HG03432 (cell line): ENCODE measurements at regions not wholly inside any gene's neighbourhood (a gene's known extent, or its start where the extent isn't known, plus 50 kb on each side); places are given as distances from the start of the nearest gene placed in this dataset.
"Not testable (repeated sequence)": the region's sequence is repeated elsewhere in the genome, so short reads cannot be mapped to it uniquely, and the experiment has no call there.

Experiments used
- ATAC-seq: cut with Tn5 transposase; IDR thresholded peaks from one replicate; pipeline ENCODE4 v1.9.1; 2021; ENCODE audit warnings: mild to moderate bottlenecking, moderate library complexity; ENCODE audit not compliant: unreplicated experiment

DNA sequence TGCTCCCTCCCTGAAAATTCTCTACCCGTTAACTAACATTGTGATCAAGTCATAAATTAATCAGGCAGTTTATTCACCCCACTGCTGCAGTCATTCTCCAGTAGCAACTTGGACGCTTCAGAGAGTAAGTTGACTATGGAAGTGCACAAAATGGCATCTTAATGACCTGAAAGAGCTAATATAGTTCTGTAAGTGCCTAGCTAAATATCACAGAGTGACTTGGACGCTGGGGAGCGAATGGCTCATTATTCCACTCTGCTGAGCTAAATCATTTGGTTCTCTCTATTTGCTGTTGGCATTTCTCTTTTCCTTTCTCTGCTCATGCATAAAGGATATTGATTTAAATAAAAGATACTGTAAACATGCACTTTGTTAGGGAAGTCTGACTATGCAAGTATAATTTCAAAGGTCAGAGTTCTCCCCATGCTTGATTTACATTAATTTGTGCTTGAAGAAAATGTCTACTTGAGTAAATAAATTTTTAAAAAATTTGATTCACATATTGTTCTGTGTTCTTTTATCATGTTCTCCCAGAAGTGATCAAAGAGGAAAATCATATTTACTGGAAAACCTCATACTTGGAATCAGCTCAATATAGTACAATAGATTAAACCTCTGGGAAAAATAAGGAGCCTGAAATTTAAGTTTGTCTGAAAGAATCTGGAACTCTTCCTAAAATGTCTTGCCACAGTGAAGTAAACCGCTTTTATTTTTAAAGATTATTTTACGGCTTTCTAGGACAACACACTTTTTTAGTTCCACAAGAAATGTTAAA lies 169.5 kb upstream of the HAPLN1 start:
- no peak for ATAC-seq

DNA sequence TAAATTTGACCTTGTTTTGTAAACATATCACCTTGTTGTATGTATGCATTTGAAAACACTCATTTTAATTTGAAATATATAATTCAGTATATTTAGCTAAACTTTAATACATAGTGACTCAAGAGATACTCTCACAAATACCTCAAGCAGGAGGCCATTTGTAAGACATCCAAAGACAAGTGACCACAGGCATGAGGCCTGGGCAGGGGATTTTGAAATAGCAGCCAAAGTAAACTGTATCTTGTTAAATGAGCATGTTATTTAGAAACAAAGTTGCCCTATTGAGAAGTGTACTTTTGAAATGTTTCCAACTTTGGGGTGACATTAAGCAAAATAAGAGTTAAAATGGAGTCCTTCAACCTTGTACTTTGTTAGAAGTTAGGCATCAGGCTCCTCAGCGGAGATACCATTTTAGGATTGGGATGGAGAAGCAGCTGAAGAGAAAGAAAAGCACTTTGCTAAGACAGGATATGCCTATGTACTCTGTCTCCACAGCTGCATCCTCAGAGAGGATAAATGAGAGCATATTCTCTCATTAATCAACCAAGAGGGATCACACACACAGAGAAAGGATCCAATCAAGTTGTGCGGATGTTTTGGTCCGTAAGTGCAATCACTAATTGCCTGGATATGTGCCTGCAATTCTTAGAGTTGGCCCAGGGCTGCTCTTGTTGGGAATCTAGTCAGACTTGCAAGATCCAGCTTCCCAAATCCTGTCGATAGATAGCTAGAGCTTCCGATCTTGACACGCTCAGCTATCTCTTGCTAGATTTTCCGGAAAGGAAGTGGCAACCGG lies 157.5 kb upstream of the HAPLN1 start:
- ATAC-seq, result no peak

DNA sequence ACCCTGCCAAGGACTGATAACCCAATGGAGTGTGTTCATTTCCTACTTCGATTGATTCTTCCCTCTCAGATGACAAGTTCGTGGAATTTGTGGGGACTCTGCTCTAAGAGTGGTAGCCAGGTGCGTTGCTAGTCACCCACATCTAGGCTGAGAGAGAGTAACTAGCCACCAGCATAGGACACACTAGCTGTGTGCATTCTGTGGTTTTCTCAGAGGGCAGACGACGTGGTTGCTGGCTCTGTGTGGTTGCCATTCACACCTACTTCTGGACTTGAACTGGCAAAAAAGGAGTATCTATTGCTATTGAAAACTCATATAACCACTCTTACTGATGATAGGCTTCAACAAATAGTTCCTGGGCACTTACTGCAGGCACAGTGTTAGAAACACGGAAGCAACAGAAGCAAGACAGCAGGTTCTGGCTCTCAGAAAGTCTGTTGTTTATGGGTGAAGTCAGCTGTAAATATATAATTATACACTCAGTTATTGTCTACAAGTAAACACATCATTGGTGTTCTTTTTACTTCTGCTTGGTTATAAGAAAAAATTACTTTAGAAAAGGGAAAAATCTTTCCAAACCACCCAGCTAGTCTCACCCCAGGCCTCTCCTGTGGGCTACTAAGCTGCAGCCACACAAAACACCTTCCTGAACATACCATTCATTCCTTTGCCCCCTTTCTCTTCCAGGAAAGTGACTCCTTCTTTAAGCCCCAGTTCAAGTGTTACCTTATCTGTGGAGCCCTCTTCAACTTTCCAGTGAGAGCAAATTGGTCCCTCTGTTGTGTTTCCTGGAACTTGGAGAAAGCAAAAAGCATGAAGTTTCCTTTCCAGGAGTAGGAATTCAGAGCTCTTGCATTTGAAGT lies 151.1 kb upstream of the HAPLN1 start:
- no peak for ATAC-seq

DNA sequence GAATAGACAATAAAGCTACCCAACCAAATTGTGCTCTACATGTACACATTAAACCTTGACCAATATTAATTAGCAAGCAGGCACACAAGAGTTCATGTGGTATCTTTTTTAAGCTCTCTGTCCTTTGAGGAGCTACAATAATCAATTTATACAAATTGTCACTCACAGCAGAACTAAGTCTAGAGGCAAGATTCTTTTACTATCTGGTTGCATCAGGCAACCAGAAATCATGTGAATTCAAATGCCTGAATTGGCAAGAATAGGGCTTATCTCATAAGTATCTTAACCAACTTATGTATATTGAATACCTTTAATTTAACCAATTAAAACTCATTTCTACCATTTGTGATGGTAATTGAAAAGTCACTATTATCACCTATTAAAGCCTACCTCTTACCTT lies 145.5 kb upstream of the HAPLN1 start:
- no peak for ATAC-seq

DNA sequence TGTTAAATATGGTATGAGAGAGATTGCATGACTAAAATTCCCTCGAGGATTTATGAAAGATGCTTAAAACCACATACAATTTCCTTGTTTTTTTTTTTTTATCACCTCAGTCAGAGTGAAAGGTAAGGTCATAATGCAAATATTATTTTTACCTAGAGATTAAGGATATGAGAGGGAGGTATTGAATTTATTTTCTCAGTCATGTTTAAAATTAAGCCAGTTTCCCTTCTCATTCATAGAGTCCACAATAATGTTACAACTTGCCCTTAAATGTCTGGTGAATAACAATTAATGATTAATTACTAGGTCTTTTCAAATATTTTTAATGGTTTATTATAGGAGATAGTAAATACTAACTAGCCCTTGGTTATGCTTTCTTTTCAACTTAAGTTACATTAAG lies 144.9 kb upstream of the HAPLN1 start:
- ATAC-seq, result no peak

DNA sequence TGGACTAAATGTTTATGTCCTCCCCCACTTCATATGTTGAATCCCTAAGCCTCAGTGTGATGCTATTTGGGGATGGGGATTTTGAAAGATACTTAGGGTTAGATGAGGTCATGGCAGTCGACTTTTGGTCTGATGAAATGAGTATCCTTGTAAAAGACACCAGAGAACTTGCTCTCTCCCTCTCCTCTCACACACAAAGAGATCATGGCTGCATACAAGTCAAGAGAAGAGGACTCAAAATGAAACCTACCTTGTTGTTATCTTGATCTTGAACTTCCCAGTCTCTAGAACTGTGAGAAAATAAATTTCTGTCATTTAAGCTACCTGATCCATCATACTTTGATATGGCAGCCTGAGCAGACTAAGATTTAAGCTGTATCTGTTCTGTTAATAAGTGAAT lies 144.0 kb upstream of the HAPLN1 start:
- peak; percentile 65 for ATAC-seq

DNA sequence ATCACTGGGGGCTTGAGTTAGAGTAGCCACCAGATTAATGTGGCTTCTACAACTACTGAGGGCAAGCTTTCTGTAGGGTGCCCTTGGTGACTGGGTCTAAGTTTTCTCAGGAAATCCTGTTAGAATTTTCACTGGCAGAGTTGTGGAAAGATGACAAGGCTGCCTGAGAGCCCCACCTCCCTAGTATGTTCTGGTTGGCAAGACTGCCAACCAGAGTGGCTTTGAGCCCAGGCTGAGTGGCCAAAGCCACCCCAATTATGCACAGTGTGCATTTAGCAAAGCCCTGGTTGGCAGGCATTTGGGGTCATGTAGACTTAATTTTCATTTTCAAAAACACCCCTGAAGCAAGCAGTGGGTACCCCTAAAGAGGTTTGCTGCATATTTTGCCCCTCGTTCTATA lies 136.7 kb upstream of the HAPLN1 start:
- no peak for ATAC-seq

DNA sequence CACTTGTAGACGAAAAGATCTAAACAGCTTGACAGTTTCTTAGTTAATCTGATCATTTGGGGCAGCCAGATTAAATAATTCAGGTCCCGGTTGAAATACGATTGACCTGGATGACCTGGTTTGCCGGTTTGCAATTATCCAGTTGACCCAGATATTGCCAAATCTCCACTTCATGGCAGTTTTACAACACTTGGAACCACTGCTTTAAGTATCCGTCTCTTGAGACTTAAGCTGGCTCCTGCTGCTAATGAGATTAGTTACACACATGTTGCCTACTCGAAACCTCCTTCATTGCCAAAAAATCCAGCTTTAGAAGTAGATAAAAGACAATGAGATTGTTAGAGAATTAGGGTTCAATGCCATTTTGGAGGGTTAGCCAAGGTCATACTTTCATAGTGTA lies 136.2 kb upstream of the HAPLN1 start:
- no peak for ATAC-seq

DNA sequence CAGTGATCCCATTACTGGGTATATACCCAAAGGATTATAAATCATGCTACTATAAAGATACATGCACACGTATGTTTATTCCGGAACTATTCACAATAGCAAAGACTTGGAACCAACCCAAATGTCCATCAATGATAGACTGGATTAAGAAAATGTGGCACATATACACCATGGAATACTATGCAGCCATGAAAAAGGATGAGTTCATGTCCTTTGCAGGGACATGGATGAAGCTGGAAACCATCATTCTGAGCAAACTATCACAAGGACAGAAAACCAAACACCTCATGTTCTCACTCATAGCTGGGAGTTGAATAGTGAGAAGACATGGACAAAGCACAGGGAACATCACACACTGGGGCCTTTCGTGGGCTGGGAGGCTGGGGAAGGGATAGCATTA lies 129.8 kb upstream of the HAPLN1 start:
- ATAC-seq, result not testable (repeated sequence)

DNA sequence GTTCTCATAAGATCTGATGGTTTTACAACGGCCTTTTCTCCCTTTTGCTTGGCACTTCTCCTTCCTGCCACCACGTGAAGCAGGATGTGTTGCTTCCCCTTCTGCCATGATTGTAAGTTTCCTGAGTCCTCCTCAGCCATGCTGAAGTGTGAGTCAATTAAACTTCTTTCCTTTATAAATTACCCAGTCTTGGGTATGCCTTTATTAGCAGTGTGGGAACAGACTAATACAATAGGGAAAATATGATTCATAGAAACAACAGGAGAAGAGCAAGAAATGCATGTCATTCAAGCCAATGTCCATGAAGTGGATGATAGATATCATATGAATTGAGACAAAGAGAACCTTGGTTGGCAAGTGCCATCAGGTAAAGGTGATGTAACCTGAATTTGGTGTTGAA lies 128.3 kb upstream of the HAPLN1 start:
- no peak for ATAC-seq

DNA sequence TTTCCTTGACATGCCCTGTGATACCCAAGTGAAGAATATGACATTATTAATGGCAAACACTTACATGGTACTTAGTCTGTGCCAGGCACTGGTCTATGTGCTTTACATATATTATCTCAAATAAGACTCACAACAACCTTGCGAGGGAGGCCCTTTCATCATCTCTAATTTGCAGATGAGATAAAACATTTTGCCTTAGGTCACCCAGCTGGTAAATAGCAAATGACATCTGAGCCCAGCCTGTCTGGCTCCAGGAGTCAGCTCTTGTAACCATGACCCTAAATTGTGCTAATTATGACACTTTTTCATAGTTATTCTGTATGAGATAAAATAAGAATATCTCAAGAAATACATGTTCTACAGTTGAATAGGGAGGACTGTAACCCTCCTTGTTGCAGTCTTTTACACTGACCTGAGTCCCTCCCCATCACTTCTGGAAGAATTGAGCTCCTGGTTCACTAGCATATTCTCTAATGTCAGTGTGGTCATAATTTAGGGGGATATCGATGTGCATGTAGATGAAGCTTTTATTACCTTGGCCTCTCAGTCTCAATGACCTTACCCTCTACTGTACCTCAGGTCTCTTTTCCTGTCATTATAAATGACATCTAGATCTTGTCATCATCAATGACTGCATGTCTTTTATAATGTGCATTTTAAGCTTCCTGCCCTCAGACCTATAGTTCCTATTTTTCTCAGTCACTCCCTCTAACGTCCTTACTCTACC lies 126.1 kb upstream of the HAPLN1 start:
- no peak for ATAC-seq

DNA sequence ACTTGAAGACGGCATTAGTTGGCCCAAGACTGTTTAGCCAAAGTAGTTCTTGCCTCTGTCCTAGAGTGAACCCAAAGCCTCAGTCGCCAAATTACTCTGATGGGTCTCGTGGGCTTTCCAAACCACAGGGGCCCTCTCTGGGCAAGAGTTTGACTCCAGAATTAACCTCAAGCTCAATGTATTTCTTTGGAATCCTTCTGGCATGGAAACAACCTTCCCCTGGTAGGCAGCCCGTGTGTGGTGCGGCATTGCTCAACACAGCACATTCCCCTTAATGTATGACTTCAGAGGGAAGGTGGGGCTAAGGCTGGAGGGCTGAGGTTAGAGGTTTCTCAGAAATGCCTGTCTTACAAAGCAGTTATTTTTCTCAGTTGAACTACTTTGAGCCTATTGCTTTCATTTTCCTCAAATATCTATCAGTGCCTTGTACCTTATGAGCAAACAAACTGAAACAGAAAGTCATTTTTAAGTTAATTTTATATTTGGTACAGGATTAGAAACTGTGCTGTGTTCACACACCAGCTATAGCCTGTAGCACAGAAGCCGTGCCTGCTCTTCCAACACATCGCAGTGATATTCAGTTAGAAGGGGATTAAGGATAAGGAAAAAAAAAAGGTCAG lies 123.9 kb upstream of the HAPLN1 start:
- peak; percentile 97 for ATAC-seq

DNA sequence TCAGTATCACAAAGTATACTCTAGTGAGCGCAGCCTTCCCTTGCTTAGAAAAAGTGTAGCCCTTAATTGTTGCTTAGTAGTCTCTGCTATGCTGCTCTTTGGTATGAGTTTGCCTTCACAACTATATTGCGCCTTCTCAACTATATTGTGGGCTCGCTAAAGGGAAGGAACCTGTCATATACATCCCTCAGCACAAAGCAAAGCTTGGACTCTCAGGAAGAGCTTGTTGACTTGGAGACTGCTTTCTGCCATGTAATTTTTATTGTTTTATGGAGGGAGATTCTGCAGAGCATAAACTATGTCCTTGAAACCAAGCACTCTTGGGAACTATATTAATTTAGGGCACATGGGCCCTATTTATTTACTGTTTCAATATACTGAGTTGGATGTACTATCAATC lies 119.1 kb upstream of the HAPLN1 start:
- ATAC-seq, result no peak

DNA sequence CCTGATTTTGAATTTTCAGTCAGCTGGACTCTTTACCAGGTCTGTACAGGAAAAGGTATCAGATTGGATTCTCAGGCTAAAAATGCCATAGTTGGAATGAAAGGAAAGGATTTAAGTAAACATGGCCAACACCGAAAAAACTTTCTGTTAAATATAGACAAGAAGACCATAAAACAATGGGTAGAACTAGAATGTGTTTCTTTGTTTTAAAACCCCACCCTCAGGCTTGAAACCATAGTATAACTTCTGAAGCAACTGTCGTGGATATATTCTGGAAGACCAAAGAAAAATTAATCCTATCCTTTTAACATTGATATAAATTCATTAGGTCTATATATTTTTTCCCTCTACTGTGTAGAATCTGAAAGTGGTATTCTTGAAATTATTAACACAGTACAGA lies 118.6 kb upstream of the HAPLN1 start:
- no peak for ATAC-seq

DNA sequence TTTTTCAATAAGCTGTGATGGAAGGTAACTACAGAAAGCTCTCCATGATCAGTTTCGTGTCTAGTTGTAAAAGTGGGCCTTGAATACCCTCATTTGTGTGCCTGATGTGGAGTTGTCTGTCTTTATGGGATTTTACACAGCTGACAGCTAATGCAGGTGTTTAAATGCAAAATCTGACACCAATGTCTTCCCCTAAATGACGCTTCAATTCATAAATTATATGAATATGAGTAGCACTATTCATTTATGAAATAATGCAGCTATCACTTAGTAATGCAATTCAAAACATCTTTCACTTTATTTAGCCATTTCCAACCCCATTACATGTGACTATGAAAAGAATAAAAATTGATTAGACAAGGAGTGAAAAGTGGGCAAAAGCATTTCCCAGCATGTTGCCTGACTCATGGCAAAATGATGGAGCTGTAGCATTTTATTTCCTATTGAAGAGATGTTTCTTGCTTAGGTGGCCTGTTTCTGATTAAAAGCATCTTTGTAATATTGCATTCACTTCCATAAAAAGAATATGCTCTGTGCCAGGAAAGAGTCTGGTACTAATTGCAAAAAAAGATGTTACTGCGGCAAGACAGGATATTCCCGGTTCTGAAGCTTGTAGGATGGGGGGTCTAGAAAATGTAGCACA lies 116.7 kb upstream of the HAPLN1 start:
- no peak for ATAC-seq

DNA sequence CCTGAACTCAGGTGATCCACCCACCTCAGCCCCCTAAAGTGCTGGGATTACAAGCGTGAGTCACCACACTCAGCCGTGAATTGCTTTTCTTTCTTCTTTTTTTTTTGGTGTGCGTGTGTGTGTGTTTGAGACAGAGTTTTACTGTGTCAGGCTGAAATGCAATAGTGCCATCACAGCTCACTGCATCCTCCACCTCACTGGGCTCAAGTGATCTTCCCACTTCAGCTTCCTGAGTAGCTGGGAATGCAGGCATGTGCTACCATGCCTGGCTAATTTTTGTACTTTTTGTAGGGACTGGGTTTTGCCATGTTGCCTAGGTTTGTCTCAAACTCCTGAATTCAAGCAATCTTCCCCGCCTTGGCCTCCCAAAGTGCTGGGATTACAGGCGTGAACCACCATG lies 113.7 kb upstream of the HAPLN1 start:
- no peak for ATAC-seq

DNA sequence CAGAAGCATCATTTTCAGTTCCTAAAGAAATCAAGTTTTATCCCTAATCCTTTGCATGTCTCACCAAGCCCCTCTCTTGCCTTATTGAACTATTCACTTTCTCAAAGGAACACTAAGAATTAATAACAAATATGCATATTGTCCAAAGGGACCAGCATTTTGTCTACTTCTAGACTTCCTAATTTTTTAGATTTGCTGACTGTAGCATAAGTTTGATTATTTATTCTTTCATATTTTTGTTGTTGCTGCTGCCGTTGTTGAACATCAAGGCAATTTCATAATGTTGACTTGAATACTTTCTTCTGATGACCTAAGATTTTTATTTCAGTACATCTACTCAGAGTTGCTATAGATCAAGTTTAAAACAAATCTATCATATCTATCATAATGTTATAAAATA lies 111.2 kb upstream of the HAPLN1 start:
- ATAC-seq, result no peak

DNA sequence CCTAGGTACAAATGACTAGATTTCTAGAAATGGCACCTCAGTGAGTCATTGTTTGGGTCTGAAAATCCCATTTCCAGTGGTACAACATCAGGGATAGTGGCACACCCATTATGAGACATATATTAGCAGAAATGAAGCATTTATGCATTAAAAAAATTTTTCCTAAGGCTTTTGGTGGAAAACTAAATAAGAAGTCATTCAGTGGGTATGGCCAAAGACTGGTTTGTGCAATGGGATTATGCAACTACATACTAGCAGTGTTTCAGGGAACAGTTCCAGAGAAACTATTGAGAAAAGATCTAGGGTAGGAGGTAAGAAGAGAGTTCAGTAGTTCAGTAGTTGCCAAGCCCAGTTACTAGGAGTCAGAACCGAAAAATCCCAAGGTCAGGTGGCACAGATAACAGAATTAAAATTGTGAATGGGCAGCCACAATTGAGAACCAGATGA lies 106.5 kb upstream of the HAPLN1 start:
- ATAC-seq, result no peak

DNA sequence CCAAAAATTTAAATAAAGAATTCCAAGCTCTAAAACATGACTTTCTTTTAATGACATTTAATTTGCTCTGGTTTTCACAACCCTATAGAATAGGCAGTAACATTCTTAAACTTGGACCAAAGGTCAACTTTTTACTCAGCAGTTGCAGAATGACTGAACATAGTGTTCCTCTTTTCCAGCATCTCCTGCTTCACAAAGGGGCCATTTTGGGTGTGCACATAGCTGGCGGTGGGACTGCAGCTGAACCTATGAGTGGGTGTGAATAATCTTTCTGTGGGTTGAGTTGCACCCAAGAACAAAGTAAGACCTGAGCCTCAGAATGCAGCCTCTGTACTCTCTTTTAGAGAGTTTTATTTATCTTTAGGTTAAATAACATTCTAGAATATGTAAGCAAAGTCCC lies 96.9 kb upstream of the HAPLN1 start:
- peak; percentile 74 for ATAC-seq

DNA sequence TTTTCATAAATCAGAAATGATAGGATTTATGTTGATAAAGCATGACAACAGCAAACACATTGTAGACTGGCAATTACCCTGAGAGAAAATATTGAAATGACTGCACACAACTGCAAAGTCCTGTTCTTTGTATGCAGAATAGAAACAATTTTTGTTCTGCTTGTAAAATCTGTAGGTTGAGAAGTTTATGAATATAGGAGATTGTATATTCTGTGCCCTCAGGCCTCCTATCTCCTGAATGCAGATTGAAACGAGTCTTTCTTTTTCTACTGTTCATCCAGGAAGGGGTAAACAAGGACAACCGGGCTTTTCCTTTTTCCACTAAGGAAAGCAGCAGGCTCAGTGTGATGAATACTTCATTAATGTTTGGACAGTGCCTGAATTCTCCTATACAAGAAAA lies 95.0 kb upstream of the HAPLN1 start:
- ATAC-seq, result no peak
